Adrenal gland (tissue), 9 donors: ENCODE measurements at regions not wholly inside any gene's neighbourhood (a gene's known extent, or its start where the extent isn't known, plus 50 kb on each side); places are given as distances from the start of the nearest gene placed in this dataset.

Experiments
- DNase-seq, 7 donors: peaks; one replicate each; pipeline ENCODE4 v3.0.0-alpha.2; 2019 to 2020
- H3K27ac ChIP-seq, 5 donors: fragments of 200-600 bp; sonication (generic) in 4 of 5; 1 replicate in 3 of 5; 2 replicates in 2 of 5; pipeline versions ENCODE4 v1.5.1 to v1.8.0; 2016 to 2020; ENCODE audit warnings: mild to moderate bottlenecking in 1 of 5
- H3K27me3 ChIP-seq: fragments of 200-600 bp; 2 replicates; pipeline ENCODE4 v1.8.0; 2021
- H3K36me3 ChIP-seq, 2 donors: fragments of 200-600 bp; replicated peaks in 1 of 2; 1 replicate in 1 of 2; 2 replicates in 1 of 2; pipeline versions ENCODE4 v1.5.1 to v1.8.0; 2018 to 2022
- H3K4me1 ChIP-seq, 2 donors: fragments of 200-600 bp; replicated peaks in 1 of 2; 1 replicate in 1 of 2; 2 replicates in 1 of 2; pipeline versions ENCODE4 v1.5.1 to v1.8.0; 2018 to 2021
- H3K4me3 ChIP-seq, 4 donors: fragments of 200-600 bp; sonication (generic) in 3 of 4; one replicate each; pipeline ENCODE4 v1.5.1; 2016 to 2018
- H3K9me3 ChIP-seq, 3 donors: fragments of 200-600 bp; sonication (generic) in 1 of 3; replicated peaks in 1 of 3; 1 replicate in 2 of 3; 2 replicates in 1 of 3; pipeline versions ENCODE4 v1.5.1 to v1.8.0; 2016 to 2021
- CTCF ChIP-seq, 6 experiments: fragments of 450-650 bp in 4 of 6; fragments of 200-600 bp in 2 of 6; sonication (generic) in 1 of 6; IDR thresholded peaks; 1 replicate in 5 of 6; 2 replicates in 1 of 6; pipeline versions ENCODE4 v1.5.1 to v1.8.0; 2016 to 2021; ENCODE audit warnings: antibody characterized with exemption in 6 of 6, mild to moderate bottlenecking in 2 of 6, moderate library complexity in 1 of 6
- POLR2A ChIP-seq, 2 donors: fragments of 450-650 bp; IDR thresholded peaks; one replicate each; pipeline ENCODE4 v1.6.1; 2017; ENCODE audit warnings: antibody characterized with exemption in 2 of 2, mild to moderate bottlenecking in 2 of 2, moderate library complexity in 1 of 2
- WGBS, 4 donors: extraction: QIAGEN DNeasy Blood & Tissue Kit in 2 of 4; methylation state at CpG; one replicate each; pipeline versions ENCODE4 v1.1.5 to v1.1.7; 2013 to 2017; 5-methylcytosine and 5-hydroxymethylcytosine counted together
- intact Hi-C, 2 donors: fragments of 100-400 bp; cut with DNase I; formaldehyde crosslinking; loops; one replicate each; pipeline versions ENCODE4 v1.14.1 to v1.15.0; 2022 to 2023
- donor health status: healthy with polysubstance abuse.
- donor health status: Bipolar disorder and iron deficiency.
- donor health status: DM: yes; HTN: yes; CAD: no.
- donor health status: DM: no; HTN: no; CAD: no.
- donor health status: DM: no; HTN: no; CAD: no.

GRCh38 chr10:4215485-4215884, 430.5 kb upstream of the KLF6 start:
- H3K36me3 ChIP-seq, result no peaks in the 10 kb centered on the region
- no peaks in the 10 kb centered on the region for H3K4me1 ChIP-seq
- H3K27ac ChIP-seq, result no peak overlapping the region
- H3K9me3 ChIP-seq, result no peaks in the 10 kb centered on the region
- intact Hi-C loops, result no loop called here
- WGBS, 4 donors, result 75 to 89% (median 82%) methylated on average over 4 of the region's 4 CpGs
- H3K4me3 ChIP-seq, result no peak overlapping the region
- DNase-seq, result no peak
- TF ChIP-seq POLR2A (IDR thresholded peaks at IDR 0.05) (no peak), CTCF (IDR thresholded peaks at IDR 0.05) (no peak)
- H3K27me3 ChIP-seq, result no peaks in the 10 kb centered on the region

- 63 to 88% (median 69%) methylated on average over 1 of the region's 1 CpG for WGBS, 4 donors
- Histone ChIP-seq H3K36me3 (no peaks in the 10 kb centered on the region), H3K4me3 (no peak overlapping the region), H3K4me1 (no peaks in the 10 kb centered on the region), H3K27ac (no peak overlapping the region), H3K27me3 (no peaks in the 10 kb centered on the region), H3K9me3 (no peaks in the 10 kb centered on the region)
- TF ChIP-seq CTCF (IDR thresholded peaks at IDR 0.05), result no peak
- no peak for TF ChIP-seq POLR2A (IDR thresholded peaks at IDR 0.05)
- no peak for DNase-seq
- intact Hi-C loops, result no loop called here
Measured at GRCh38 chr10:4214908-4215307, 429.9 kb upstream of the KLF6 start.

- H3K36me3 ChIP-seq, result no peaks in the 10 kb centered on the region
- no peaks in the 10 kb centered on the region for H3K27me3 ChIP-seq
- 75 to 88% (median 82%) methylated on average over 4 of the region's 4 CpGs for WGBS, 4 donors
- H3K9me3 ChIP-seq, result no peaks in the 10 kb centered on the region
- no peak overlapping the region for H3K27ac ChIP-seq
- intact Hi-C loops, result no loop called here
- H3K4me3 ChIP-seq, result no peak overlapping the region
- no peaks in the 10 kb centered on the region for H3K4me1 ChIP-seq
- DNase-seq, result no peak
- TF ChIP-seq POLR2A (IDR thresholded peaks at IDR 0.05) (no peak), CTCF (IDR thresholded peaks at IDR 0.05) (no peak)
Measured at GRCh38 chr10:4213441-4213840, 428.4 kb upstream of the KLF6 start.

- WGBS, 4 donors, result 74 to 87% (median 85%) methylated on average over 2 of the region's 2 CpGs
Measured at GRCh38 chr10:4212111-4212630, 427.2 kb upstream of the KLF6 start.

More at GRCh38 chr10:4212111-4212630, 427.2 kb upstream of the KLF6 start:
- no peaks in the 10 kb centered on the region for H3K36me3 ChIP-seq
- intact Hi-C loops, result no loop called here
- no peak overlapping the region for H3K4me3 ChIP-seq
- H3K4me1 ChIP-seq, result no peaks in the 10 kb centered on the region
- no peak for DNase-seq
- H3K27me3 ChIP-seq, result no peaks in the 10 kb centered on the region
- no peak for TF ChIP-seq CTCF (IDR thresholded peaks at IDR 0.05)
- no peak for TF ChIP-seq POLR2A (IDR thresholded peaks at IDR 0.05)
- H3K27ac ChIP-seq, result no peak overlapping the region
- H3K9me3 ChIP-seq, result no peaks in the 10 kb centered on the region
